Endothelial cell (in vitro differentiated cells): ENCODE measurements at regions not wholly inside any gene's neighbourhood (a gene's known extent, or its start where the extent isn't known, plus 50 kb on each side); places are given as distances from the start of the nearest gene placed in this dataset.

Source experiments
- DNase-seq: peaks from one replicate; pipeline ENCODE4 v3.0.0; 2021; ENCODE audit warnings: low spot score
- H3K27ac Mint-ChIP-seq: one replicate; pipeline ENCODE4 v1.8.0; 2021; ENCODE audit warnings: mixed read lengths, inconsistent platforms; ENCODE audit not compliant: unreplicated experiment
- H3K27me3 Mint-ChIP-seq: one replicate; pipeline ENCODE4 v1.8.0; 2021; ENCODE audit warnings: mild to moderate bottlenecking, moderate library complexity, mixed read lengths, inconsistent platforms; ENCODE audit not compliant: unreplicated experiment
- H3K36me3 Mint-ChIP-seq: one replicate; pipeline ENCODE4 v1.8.0; 2021; ENCODE audit warnings: mild to moderate bottlenecking, low read depth, mixed read lengths, inconsistent platforms; ENCODE audit not compliant: unreplicated experiment
- H3K4me1 Mint-ChIP-seq: one replicate; pipeline ENCODE4 v1.8.0; 2021; ENCODE audit warnings: mild to moderate bottlenecking, mixed read lengths, inconsistent platforms; ENCODE audit not compliant: unreplicated experiment
- H3K4me3 Mint-ChIP-seq: one replicate; pipeline ENCODE4 v1.8.0; 2021; ENCODE audit warnings: mild to moderate bottlenecking, mixed read lengths, inconsistent platforms; ENCODE audit not compliant: unreplicated experiment
- H3K9me3 Mint-ChIP-seq: one replicate; pipeline ENCODE4 v1.8.0; 2021; ENCODE audit warnings: mixed read lengths, inconsistent platforms; ENCODE audit not compliant: unreplicated experiment
- TF ChIP-seq, protein P1 (sequence below): fragments of 200-600 bp; sonication (generic); IDR thresholded peaks from one replicate; pipeline ENCODE4 v1.5.0; 2021; ENCODE audit warnings: antibody characterized with exemption; ENCODE audit not compliant: unreplicated experiment

- H3K36me3 Mint-ChIP-seq, result no peaks in the 10 kb centered on the region
- H3K4me1 Mint-ChIP-seq, result peaks cover 33% of the 10 kb centered on the region
- TF ChIP-seq, protein P1, sequence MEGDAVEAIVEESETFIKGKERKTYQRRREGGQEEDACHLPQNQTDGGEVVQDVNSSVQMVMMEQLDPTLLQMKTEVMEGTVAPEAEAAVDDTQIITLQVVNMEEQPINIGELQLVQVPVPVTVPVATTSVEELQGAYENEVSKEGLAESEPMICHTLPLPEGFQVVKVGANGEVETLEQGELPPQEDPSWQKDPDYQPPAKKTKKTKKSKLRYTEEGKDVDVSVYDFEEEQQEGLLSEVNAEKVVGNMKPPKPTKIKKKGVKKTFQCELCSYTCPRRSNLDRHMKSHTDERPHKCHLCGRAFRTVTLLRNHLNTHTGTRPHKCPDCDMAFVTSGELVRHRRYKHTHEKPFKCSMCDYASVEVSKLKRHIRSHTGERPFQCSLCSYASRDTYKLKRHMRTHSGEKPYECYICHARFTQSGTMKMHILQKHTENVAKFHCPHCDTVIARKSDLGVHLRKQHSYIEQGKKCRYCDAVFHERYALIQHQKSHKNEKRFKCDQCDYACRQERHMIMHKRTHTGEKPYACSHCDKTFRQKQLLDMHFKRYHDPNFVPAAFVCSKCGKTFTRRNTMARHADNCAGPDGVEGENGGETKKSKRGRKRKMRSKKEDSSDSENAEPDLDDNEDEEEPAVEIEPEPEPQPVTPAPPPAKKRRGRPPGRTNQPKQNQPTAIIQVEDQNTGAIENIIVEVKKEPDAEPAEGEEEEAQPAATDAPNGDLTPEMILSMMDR, result no peak
- no peaks in the 10 kb centered on the region for H3K9me3 Mint-ChIP-seq
- H3K27me3 Mint-ChIP-seq, result no peaks in the 10 kb centered on the region
- DNase-seq, result no peak
- no peak overlapping the region for H3K4me3 Mint-ChIP-seq
- H3K27ac Mint-ChIP-seq, result no peak overlapping the region
These were observed 67.6 kb upstream of the SELENOP start for GRCh38 chr5:42879291-42879690.

DNA sequence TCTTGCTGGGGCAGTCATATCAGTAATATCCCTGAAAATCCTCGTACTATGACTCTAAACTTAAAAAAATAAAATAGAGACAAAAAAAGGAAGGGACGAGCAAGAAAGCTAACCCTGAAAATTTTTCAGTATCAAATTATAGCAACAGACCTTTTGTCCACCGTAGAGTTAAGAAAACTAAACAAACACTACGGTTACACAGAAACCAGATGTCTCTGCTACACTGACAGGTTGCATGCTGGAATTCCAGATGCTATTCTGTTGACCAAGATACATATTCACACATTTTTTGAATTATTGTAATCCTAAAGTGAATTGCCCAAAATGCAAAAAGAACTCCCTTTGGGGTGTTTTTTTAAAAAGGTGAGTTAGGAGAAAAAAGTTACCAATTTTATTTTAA, 66.9 kb upstream of the SELENOP start:
- Mint-ChIP-seq H3K4me1 (peaks cover 33% of the 10 kb centered on the region), H3K36me3 (no peaks in the 10 kb centered on the region), H3K9me3 (no peaks in the 10 kb centered on the region), H3K4me3 (no peak overlapping the region), H3K27ac (no peak overlapping the region), H3K27me3 (no peaks in the 10 kb centered on the region)
- TF ChIP-seq, protein P1, result no peak
- no peak for DNase-seq

- no peaks in the 10 kb centered on the region for H3K27me3 Mint-ChIP-seq
- no peak for DNase-seq
- TF ChIP-seq, protein P1, result no peak
These were observed 66.3 kb upstream of the SELENOP start for GRCh38 chr5:42878041-42878440.

DNA sequence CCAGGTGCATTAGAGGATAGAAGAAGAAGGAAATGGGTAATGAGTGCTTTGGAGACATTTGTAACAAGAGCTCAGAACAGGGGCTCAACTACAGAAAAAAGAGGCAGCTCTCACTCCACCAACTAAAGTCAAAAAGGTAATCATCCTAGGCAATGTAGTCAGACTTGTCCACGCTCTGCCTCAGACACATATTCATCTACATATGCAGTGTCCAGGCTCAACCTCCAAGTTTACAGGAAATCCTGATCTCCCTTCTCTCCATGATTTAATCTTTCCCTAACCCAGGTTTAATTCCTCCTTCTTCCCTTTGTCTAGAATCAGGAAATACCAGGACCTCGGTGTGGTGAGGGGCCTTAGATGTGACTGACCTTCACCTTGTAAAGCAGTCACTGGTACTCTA, 65.7 kb upstream of the SELENOP start:
- H3K36me3 Mint-ChIP-seq, result no peaks in the 10 kb centered on the region
- H3K9me3 Mint-ChIP-seq, result no peaks in the 10 kb centered on the region
- H3K27ac Mint-ChIP-seq, result no peak overlapping the region
- H3K27me3 Mint-ChIP-seq, result no peaks in the 10 kb centered on the region
- DNase-seq, result no peak
- peaks cover 33% of the 10 kb centered on the region for H3K4me1 Mint-ChIP-seq
- TF ChIP-seq, protein P1, result no peak
- H3K4me3 Mint-ChIP-seq, result no peak overlapping the region

More at GRCh38 chr5:42878041-42878440, 66.3 kb upstream of the SELENOP start:
- Mint-ChIP-seq H3K9me3 (no peaks in the 10 kb centered on the region), H3K27ac (no peak overlapping the region), H3K36me3 (no peaks in the 10 kb centered on the region), H3K4me1 (peaks cover 33% of the 10 kb centered on the region), H3K4me3 (no peak overlapping the region)

DNA sequence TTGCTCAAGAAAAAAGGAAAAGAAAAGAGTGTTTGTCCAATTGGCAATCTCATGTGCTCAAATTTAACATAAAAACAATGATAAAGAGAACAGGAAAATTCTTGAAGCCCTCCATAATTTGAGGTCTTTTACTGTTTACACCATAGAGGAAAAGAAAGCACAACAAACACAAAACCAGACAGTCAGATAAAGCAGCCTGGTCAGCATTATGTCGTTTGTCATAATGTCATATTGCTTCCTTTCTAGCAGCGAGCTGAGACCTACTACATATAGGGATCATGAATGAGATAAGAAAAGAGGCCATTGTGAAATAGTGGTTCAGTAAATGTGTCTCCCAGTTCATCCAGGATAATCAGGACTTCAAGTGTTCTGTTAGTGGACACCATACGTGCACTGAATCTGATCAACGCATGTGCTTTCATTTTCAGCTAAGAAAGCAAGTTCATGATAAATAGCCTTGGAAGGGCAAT, 64.7 kb upstream of the SELENOP start:
- DNase-seq, result no peak
- no peak overlapping the region for H3K27ac Mint-ChIP-seq
- H3K4me1 Mint-ChIP-seq, result peaks cover 33% of the 10 kb centered on the region
- no peak overlapping the region for H3K4me3 Mint-ChIP-seq
- TF ChIP-seq, protein P1, result no peak
- H3K27me3 Mint-ChIP-seq, result no peaks in the 10 kb centered on the region
- no peaks in the 10 kb centered on the region for H3K36me3 Mint-ChIP-seq
- H3K9me3 Mint-ChIP-seq, result no peaks in the 10 kb centered on the region
